COLO668 (cell line): ENCODE measurements at regions not wholly inside any gene's neighbourhood (a gene's known extent, or its start where the extent isn't known, plus 50 kb on each side); places are given as distances from the start of the nearest gene placed in this dataset.
A peak's percentile ranks its signal among the peaks of the same experiment; 100 is the strongest.
"Not testable (repeated sequence)": the region's sequence is repeated elsewhere in the genome, so short reads cannot be mapped to it uniquely, and the experiment has no call there.

Experiments used
- DNase-seq: peaks from one replicate; lab custom pipeline; 2025; ENCODE audit not compliant: unreplicated experiment; lab: John Stamatoyannopoulos, UW

DNA sequence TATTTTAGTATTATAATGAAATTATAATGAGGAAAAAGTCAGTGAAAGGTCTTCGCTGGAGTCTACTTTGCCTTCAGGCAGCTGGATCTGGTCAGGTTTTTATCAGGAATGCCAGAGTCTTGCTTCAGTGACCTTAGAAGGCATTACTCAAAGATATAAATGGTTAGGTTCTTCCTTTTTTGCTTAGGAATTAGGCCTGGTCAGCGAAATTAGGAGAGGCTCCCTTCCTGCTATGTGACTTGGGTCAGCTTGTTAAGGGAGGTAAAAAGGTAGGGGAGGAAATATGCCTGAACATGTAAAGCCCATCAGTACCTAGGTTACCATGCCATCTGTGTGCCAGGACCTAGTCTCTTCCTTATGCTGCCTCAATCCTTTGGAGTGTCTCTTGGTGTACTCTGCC, 115.1 kb downstream of the OTOR start:
- DNase-seq = no peak

DNA sequence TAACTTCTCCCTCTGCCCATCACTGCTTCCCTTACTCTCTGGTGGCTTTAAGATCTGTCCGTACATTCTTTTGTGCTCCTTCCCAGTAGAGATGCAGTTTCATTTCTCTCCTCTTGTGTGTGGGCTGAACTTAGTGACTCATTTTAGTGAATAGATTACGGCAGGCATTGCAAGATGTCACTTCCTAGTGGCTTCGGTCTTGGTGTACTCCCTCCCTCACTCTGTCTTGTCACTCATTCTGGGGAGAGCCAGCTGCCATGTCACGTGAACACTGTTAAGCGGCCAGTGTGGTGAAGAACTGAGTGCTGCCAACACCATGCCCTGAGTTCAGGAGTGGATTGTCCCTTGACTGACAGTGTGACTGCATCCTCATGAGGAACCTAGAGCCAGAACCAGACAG, 115.9 kb downstream of the OTOR start:
- no peak for DNase-seq

DNA sequence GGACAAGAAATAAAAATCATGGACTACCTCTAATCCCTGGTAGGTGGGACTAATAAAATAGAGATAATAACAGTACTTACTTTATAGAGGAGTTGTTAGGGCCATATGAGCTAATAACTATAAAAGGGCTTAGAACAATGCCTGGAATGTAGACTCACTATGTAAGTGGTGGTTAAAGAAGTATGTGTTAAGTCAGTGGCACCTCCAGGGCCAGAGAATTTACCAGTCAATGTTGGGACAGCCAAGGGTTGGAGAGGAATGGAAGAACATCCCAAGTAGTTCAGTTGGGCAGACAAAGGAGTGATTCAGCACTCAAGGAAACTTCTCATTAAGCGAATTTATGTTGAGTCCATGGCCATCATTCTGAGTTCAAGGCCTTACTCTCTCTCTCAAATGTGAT, 116.8 kb downstream of the OTOR start:
- no peak for DNase-seq

DNA sequence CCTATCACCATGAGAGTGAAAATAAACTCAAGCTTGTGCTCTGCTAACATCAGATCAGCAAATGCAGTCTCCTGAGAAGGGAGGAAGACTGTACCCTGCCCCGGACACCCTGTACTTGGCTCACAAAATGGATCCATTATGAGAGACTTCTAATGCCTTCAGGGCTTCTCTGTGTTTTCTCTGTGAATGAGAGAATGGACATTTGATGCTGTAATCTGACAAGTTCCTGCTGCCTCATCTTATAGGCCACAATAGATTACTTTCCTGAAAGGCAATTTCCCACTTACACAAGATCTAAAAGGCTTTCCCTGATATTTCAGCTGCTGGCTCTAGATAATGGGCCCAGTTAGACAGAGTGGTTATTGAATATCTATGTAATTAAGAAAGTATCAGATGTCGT, 117.2 kb downstream of the OTOR start:
- no peak for DNase-seq

DNA sequence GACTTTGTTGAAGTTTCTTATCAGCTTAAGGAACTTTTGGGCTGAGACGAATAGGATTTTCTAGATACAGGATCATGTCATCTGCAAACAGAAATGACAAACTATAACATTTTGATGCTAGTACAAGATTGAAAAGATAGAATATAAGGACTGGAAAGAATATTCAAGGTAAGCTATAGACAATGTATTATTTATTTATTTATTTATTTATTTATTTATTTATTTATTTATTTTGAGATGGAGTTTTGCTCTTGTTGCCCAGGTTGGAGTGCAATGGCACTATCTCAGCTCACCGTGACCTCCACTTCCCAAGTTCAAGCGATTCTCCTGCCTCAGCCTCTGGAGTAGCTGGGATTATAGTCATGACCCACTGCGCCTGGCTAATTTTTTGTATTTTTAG, 125.0 kb downstream of the OTOR start:
- not testable (repeated sequence) for DNase-seq

DNA sequence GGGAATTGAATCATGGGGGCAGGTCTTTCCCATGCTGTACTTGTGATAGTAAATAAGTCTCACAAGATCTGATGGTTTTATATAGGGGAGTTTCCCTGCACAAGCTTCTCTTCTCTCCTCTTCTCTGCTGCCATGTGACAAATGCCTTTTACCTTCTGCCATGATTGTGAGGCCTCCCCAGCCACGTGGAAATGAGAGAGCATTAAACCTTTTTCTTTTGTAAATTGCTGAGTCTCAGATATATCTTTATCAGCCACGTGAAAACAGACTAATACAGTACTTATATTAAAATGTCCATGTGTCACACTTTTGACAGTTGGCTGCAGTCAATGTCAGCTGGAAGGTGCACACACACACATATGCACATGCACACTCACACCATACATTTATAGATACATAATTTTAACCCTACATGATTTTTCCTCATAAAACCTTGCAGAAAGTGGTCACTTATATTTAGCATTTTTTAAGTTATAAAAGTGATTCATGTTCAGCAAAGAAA, 128.9 kb downstream of the OTOR start:
- no peak for DNase-seq

DNA sequence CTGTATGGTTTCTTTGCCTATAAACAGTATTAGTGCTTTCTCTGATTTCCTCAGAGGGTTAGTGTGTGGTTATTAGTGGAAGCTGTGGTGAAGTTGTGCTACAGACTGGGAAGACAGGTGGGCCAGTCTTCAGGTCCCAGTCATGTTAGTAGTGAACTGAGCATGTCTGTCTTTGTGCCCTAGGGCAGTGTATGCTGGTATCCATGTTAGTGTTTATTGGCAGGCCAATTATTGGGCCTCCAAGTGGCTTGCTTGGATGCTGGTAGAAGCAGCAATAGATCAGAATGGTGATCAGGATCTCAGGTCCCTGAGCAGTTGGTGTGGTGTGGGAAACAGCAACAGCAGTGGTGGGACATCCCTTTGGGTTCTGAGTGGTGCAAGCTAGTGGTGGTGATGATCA, 137.6 kb downstream of the OTOR start:
- DNase-seq = no peak

DNA sequence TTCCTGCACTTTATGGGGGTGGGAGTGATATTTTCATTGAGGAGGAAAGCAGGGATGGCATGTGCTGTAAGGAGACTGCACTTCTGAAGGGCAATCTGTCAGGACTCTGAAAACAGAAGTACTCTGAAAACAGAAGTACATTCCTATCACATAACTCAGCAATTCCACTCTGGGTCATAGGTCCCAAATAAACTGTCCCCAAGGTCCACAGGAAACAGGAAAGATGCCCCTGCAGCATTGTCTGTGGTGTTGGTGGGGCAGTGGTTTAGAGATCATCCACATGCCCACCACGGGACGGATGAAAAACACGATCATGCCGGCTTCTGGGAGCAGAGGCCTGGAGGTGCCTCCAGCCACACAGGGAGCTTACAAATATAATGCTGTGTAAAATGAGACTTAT, 150.3 kb downstream of the OTOR start:
- DNase-seq = no peak

DNA sequence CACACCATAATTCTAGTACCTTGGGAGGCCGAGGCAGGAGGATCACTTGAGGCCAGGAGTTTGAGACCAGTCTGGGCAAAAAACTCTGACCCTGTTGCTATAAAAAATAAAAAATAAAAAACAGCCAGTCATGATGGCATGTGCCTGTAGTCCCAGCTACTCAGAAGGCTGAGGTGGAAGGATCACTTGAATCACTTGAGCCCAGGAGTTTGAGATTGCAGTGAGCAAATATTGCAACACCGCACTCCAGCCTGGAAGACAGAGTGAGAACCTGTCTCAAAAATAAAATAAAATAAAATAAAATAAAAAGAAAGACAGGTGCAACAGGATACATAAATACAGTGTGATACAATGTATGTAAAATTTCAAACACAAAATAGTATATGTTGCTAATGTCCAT, 154.5 kb downstream of the OTOR start:
- DNase-seq = no peak

DNA sequence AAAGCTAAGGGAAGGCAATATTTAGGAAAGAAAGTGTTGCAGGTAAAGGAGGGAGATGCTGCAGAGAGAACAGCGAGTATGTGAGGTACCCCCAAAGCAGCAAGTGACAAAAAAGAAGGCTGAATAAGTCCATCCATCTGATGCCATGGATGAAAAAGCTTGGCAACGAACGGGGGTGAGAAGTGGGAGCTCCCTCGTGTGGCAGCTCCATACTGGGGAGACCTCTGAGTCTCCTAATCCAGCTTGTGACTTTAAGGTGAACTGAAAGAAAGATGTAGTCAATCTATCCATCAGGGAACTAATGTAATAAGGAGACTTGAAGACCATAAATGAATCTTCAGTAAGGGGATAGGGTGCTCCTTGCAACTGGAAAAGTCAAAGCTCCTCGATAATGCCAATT, 156.6 kb downstream of the OTOR start:
- DNase-seq = no peak

DNA sequence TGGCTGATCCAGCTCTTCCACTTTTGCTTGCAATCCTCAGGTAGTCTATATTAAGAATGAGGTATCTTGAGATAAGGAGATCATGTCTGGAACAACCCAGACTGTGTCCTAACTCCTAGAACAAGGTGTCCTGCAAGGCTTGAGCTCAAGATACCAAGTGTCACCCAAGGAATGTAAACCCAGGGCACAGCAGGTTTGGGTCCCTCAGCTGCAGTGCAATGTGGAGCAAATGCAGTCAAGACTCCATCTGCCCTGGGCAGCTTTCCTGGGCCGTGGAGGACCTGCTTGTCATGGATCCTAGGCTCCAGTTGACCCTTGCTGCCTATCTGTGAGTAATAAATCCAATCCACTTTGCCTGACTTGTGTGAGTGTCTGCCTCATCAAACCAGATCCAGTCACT, 166.1 kb downstream of the OTOR start:
- no peak for DNase-seq

DNA sequence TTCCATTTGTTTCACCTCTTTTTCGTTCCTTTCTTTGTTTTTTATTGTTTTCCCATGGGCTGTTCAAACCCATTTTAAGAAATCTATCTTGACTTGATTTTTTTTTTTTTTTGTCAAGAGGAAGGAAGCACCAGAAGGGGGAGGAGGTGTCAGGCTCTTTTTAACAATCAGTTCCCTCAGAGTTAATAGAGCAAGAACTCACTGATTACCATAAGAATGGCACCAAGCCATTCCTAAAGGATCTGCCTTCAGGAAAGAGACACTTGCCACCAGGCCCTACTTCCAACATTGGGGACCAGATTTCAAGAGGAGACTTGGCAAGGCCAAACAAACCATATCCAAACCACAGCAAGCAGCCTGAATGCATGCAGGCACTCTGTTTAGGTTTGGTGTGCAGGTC, 168.0 kb downstream of the OTOR start:
- no peak for DNase-seq

DNA sequence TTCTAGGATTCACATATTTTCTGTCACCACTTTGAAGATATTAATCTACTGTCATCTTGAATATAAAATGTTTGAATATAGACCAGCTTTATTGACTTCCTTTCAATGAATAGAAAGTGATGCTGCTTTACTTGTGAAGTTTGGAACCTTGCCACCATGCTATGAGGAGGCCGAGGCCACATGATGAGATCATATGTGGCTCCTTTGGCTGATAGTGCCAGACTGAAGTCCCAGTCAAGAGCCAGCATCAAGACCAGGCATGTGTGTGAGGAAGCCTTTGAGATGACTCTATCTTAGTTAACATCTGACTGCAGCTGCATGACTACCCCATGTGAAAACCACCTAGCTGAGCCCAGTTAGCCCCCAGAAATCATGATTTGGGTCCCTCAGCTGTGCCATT, 169.5 kb downstream of the OTOR start:
- no peak for DNase-seq

DNA sequence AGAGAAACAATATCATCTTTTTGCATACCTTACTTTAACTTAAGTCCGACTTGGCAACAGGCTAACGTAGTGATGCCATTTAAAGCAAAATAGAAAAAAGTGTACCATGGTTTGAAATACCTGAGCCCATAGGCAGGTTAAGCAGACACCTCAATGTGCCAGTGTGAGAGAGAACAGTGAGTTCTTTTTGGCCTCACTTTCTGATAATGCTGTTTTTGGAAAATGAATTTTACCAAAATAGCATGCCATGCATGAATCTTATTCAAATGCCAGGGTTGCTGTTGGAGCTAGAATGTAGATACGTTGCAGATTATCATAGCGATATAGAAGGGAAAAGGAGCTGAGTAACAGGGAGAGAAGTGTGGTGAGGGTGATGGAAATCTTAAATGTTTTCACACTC, 170.2 kb downstream of the OTOR start:
- no peak for DNase-seq

DNA sequence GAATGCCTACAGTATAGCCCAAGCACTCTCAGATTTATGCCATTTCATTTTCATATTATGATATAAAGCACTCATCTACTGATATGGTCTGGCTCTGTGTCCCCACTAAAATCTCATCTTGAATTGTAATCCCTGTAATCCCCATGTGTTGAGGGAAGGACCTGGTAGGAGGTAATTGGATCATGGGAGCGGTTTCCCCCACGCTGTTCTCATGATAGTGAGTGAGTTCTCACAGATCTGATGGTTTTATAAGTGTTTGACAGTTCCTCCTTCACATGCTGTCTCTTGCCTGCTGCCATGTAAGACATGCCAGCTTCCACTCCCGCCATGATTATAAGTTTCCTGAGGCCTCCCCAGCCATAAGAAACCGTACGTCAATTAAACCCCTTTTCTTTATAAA, 171.7 kb downstream of the OTOR start:
- no peak for DNase-seq

DNA sequence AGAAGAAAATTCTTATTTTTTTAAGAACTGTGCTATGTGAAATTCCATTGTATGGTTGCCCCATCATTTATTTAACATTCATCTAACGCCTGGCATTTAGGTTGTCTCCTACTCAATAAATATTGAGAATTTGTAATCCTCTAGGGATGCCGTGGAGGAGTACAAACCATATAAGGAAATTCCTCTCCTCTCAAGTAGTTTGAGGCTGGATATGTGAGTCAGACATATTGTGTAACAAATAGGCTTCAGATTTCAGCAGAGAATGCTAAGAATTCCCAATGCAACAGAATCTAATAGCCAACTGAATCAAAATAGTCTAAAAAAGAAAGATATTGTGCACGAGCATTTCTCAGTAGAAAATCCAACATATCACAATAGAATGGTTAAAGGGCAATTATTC, 174.7 kb downstream of the OTOR start:
- no peak for DNase-seq

DNA sequence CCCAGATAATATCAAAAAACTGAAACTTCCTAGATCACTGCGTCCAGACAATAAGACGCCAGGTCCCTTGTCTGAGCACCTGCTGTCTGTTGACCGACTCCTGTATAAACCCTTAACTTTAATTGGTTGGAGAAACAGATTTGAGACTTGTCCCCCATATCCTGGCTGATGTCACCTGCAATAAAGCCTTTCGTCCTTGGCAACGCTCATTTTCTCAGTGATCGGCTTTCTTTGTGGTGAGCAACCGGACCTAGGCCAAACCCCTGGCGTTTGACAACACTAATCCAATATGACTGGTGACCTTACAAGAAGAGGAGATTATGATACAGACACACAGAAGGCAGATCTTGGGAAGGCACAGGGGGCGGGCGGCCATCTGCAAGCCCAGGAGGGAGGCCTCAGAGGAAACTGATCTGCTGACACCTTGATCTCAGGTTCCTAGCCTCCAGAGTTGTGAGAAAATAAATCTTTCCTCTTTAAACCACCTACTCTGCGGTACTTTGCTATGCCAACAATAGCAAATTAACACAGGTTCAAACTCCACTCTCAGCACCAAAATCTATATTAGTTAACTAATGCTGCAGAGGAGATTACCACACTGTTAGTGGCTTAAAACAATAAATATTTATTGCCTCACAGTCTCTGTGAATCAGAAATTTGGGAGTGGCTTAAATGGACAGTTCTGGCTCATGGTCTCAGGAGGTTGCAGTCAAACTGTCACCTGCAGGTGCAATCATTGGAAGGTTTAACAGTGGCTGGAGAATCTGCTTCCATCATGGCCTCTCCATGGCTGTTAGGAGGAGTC, 178.7 kb downstream of the OTOR start:
- DNase-seq = peak; percentile 45

DNA sequence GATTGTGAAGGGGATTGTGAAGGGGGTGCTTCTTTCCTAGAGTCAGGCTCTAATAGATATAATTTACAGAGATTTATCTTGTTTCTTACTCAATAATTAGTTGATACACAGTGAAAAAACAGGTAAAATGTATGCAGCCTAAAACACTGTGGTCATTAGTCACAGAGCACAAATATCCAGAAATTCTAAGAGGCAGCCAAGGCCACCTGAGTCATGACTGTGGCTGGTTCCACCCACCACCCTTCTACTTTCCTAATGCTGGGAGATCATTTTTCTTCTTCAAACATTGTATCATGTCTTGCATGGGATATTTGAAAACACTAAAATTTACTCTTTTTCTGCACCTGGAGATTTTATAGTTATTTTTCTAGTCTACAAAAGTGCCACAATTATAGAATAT, 181.6 kb downstream of the OTOR start:
- no peak for DNase-seq

DNA sequence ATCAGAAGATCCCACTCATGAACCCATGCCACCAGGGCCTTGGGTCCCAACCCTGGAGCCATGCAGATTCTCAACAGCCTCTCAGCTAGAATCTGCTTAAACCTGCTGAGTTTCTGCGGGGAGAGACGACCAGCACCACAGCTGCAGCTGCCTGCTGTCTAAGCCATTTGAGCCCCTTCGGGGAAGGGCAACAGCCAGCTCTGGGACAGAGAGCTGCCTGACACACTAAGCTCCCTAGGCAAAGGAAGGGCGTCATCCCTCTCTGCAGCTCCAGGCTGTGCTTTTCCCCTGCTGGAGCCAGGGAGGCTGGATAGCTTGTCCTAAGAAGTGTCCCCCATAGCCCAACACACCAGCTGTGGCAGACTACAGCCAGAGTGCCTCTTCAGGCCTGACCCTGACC, 182.5 kb downstream of the OTOR start:
- no peak for DNase-seq

DNA sequence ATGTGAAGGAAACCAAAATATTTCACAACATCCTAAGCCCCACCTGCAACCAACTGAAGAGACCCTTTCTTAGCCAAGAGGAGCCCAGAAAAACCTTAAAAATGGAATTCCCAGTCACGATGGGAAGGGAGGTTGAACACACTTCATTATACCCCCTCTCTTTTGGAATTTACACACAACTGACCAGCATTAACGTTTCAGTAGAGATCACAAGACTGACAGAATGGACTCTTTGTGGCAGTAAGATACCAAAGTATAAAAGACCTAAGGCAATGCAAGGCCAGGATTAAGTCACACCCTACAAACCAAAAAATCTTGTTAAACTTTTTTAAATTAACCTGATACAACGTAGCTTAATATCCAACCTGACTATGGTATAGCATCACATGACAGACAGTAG, 190.9 kb downstream of the OTOR start:
- no peak for DNase-seq

DNA sequence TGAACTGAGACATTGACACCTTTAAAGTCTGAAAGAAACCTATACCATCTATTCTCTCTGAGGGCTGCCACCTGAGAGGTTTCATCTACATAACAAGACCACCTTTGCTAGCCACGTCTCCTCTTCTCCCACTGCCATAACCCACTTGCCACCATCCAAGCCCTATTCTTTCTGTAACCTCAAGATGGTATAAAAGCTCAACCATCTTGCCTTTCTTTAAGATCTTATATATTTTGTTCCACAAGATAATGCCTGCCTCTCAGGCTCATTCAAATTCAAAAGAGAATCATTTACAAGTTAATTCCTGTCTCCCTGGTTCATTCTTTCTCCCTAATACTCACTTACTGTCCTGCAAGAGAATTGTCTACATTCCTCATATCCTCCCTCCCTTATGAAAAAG, 192.5 kb downstream of the OTOR start:
- no peak for DNase-seq

DNA sequence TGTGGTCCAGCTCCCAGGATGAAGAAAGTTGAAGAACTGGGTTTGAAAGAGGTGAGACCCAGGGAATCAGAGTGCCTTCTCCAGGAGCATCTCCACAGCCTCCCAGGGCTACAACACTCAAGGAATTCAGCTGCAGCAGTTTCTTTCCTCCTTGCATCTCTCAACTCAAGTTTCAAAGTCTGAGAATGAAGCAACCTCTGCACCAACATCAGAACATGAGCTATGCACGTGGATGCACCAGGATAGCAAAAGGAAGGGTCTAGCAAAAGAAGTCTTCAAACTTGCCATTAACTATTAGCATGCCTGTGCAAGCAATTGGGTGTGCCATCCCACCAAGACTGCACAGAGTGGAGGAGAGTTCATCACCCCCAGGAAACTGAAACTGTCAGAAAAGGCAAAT, 193.9 kb downstream of the OTOR start:
- DNase-seq = no peak

DNA sequence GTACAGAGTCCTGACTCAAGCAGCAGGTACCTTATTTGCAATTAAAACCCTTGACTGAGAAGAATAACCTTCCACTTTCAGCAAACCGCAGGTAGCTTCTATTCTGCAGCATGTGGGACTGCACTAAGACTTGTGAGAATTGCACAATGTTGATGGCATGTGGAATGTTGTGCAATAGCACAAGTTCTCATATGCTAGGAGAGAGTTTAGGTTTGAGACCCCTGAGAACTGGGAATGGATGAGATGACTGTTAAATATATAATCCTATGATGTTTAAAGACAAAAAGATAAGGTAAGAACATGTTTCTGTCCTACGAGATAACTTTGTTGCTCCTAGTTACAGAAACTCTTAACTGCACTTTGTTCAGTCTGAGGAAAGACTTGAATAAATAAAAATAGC, 194.6 kb downstream of the OTOR start:
- DNase-seq = no peak
